Panc1 (cell line): ENCODE measurements at regions not wholly inside any gene's neighbourhood (a gene's known extent, or its start where the extent isn't known, plus 50 kb on each side); places are given as distances from the start of the nearest gene placed in this dataset.

Experiments
- ATAC-seq: fragments of 200-7000 bp; cut with Tn5 transposase; 2 replicates; pipeline ENCODE4 v1.9.1; 2020; ENCODE audit warnings: mild to moderate bottlenecking, moderate library complexity
- BruUV-seq: library from RNA; stranded (reverse); fragments of 400-500 nt; replicated peaks from 2 replicates; lab custom pipeline; 2021; lab: Mats Ljungman, UMichigan
- CTCF ChIA-PET: fragments of 300-600 bp; sonication (Branson Sonifier 250); formaldehyde crosslinking; loops from one replicate; lab custom pipeline; 2022; ENCODE audit warnings: antibody characterized with exemption; lab: Charles Lee
- POLR2A ChIA-PET: fragments of 300-600 bp; sonication (Branson Sonifier 250); formaldehyde crosslinking; loops from one replicate; lab custom pipeline; 2022; ENCODE audit warnings: antibody characterized with exemption; lab: Charles Lee
- DNase-seq: peaks from one replicate; pipeline ENCODE4 v3.0.0-alpha.2; 2010; ENCODE audit warnings: low read depth, low spot score
- H3K27ac ChIP-seq: 2 replicates; pipeline ENCODE4 v1.5.1; 2011; ENCODE audit warnings: mild to moderate bottlenecking, low read length, inconsistent platforms
- H3K27me3 ChIP-seq: fragments of 200-500 bp; sonication (Bioruptor generic); 2 replicates; pipeline ENCODE4 v1.6.0; 2014; ENCODE audit warnings: low read length, inconsistent platforms; ENCODE audit not compliant: control insufficient read depth, insufficient read depth
- H3K36me3 ChIP-seq: fragments of 200-500 bp; sonication (Bioruptor generic); 2 replicates; pipeline ENCODE4 v1.5.1; 2014; ENCODE audit warnings: inconsistent platforms, mild to moderate bottlenecking, low read length, moderate library complexity; ENCODE audit not compliant: control insufficient read depth, insufficient read depth
- H3K4me1 ChIP-seq: 2 replicates; pipeline ENCODE4 v1.5.1; 2011; ENCODE audit warnings: inconsistent platforms, mild to moderate bottlenecking, low read length, moderate library complexity; ENCODE audit not compliant: control insufficient read depth, insufficient read depth
- H3K4me3 ChIP-seq, 2 experiments: 2 replicates each; pipeline ENCODE4 v1.5.1; 2011 to 2012; ENCODE audit warnings: low read depth in 2 of 2, low read length in 2 of 2, mild to moderate bottlenecking in 2 of 2, inconsistent platforms in 1 of 2, moderate library complexity in 1 of 2
- H3K9me3 ChIP-seq: fragments of 200-500 bp; sonication (Bioruptor generic); 2 replicates; pipeline ENCODE4 v1.5.1; 2014; ENCODE audit warnings: low read depth, mild to moderate bottlenecking, inconsistent platforms, low read length, moderate library complexity; ENCODE audit not compliant: control insufficient read depth, insufficient read depth
- CTCF ChIP-seq: fragments of 450-650 bp; IDR thresholded peaks from 2 replicates; pipeline ENCODE4 v1.5.1; 2017; ENCODE audit warnings: mild to moderate bottlenecking
- POLR2AphosphoS5 ChIP-seq: IDR thresholded peaks from 2 replicates; pipeline ENCODE4 v1.6.1; 2012; ENCODE audit warnings: mild to moderate bottlenecking, low read depth, low read length, moderate library complexity
- REST ChIP-seq, 2 experiments: IDR thresholded peaks; 2 replicates each; pipeline ENCODE4 v1.6.1; 2011 to 2012; ENCODE audit warnings: low read depth in 2 of 2, control low read depth in 1 of 2, low read length in 1 of 2, mild to moderate bottlenecking in 1 of 2, moderate library complexity in 1 of 2; ENCODE audit not compliant: insufficient read depth in 1 of 2
- SIN3A ChIP-seq: IDR thresholded peaks from 2 replicates; pipeline ENCODE4 v1.6.1; 2012; ENCODE audit warnings: low read depth, mild to moderate bottlenecking, low read length, moderate library complexity, borderline replicate concordance; ENCODE audit not compliant: insufficient read depth
- TCF7L2 ChIP-seq: IDR thresholded peaks from 2 replicates; pipeline ENCODE4 v1.6.1; 2011; ENCODE audit warnings: mild to moderate bottlenecking, low read depth, low read length, inconsistent platforms
- in situ Hi-C: cut with HindIII; loops from 2 replicates; pipeline ENCODE4 v1.10.0; 2016; ENCODE audit warnings: low sequenced_read_pairs, low pct_unique_long_range_greater_than_20kb
- intact Hi-C: fragments of 100-400 bp; cut with micrococcal nuclease; formaldehyde crosslinking; loops from one replicate; pipeline ENCODE4 v1.10.0; 2022; ENCODE audit not compliant: unreplicated experiment

GRCh38 chr3:110846971-110847370, 224.6 kb upstream of the NECTIN3 start:
- no peak for ATAC-seq
- no peaks in the 10 kb centered on the region for H3K9me3 ChIP-seq
- no peak for DNase-seq
- intact Hi-C loops = no loop called here
- in situ Hi-C loops = no loop called here
- H3K36me3 ChIP-seq = no peaks in the 10 kb centered on the region
- no peaks in the 10 kb centered on the region for H3K27me3 ChIP-seq
- no TSS peak for BruUV-seq
- H3K27ac ChIP-seq = no peak overlapping the region
- H3K4me1 ChIP-seq = no peaks in the 10 kb centered on the region
- ChIA-PET POLR2A (interaction anchor here (0.6 kb wide), 1 partner anchor 18 kb away, joined by 3 read pairs; no protein-coding TSS in a partner anchor), CTCF (no interaction called here)
- TF ChIP-seq SIN3A (no peak), POLR2AphosphoS5 (no peak), TCF7L2 (no peak), REST (IDR thresholded peaks at IDR 0.05; ENCODE audit: insufficient read depth in 1 of 2, low read depth in 2 of 2, low read length in 1 of 2) (no peak), CTCF (no peak)
- H3K4me3 ChIP-seq = no peak overlapping the region

- intact Hi-C loops = no loop called here
- Histone ChIP-seq H3K36me3 (no peaks in the 10 kb centered on the region), H3K27ac (no peak overlapping the region), H3K9me3 (no peaks in the 10 kb centered on the region), H3K4me1 (no peaks in the 10 kb centered on the region), H3K27me3 (no peaks in the 10 kb centered on the region), H3K4me3 (no peak overlapping the region)
- no TSS peak for BruUV-seq
- ChIA-PET POLR2A (no interaction called here), CTCF (no interaction called here)
- ATAC-seq (no peak), DNase-seq (no peak)
- no peak for TF ChIP-seq SIN3A
- no peak for TF ChIP-seq POLR2AphosphoS5
- TF ChIP-seq REST (IDR thresholded peaks at IDR 0.05; ENCODE audit: insufficient read depth in 1 of 2, low read depth in 2 of 2, low read length in 1 of 2) = no peak
- no peak for TF ChIP-seq TCF7L2
- TF ChIP-seq CTCF = no peak
- in situ Hi-C loops = no loop called here
These were observed 222.6 kb upstream of the NECTIN3 start for GRCh38 chr3:110849064-110849463.
